ENCODE measurements at regions not wholly inside any gene's neighbourhood (a gene's known extent, or its start where the extent isn't known, plus 50 kb on each side); places are given as distances from the start of the nearest gene placed in this dataset.
"Not testable (repeated sequence)": the region's sequence is repeated elsewhere in the genome, so short reads cannot be mapped to it uniquely, and the experiment has no call there.

DNA sequence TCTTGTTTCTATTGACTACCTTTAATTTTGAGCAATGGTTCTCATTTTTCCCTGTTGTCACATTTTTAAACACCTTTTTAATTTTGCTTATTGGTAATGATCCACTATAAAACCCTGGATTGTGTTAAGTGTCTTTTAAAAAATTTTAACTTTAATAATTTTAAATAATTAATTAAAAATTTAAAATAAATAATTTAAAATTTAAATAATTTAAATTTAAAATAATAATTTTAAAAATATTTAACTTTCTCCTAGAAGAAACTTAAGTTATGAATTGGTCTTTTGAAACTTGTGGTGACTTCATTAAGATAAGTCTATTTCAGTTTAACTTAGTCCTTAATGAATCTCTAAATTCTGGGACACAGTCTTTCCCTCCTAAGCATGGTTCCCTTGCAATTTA, 566.3 kb upstream of the GALNTL6 start:
- Histone ChIP-seq H3K4me1 (no peaks in the 10 kb centered on the region), H3K27ac (no peak overlapping the region), H3K4me3 (no peak overlapping the region), H3K9me3 (peaks cover 0 to 20% (median 0%) of the 10 kb centered on the region in 11 donors), H3K36me3 (no peaks in the 10 kb centered on the region), H3K27me3 (no peaks in the 10 kb centered on the region)
- ATAC-seq (no peak), DNase-seq (no peak)
- TF ChIP-seq, protein P1, sequence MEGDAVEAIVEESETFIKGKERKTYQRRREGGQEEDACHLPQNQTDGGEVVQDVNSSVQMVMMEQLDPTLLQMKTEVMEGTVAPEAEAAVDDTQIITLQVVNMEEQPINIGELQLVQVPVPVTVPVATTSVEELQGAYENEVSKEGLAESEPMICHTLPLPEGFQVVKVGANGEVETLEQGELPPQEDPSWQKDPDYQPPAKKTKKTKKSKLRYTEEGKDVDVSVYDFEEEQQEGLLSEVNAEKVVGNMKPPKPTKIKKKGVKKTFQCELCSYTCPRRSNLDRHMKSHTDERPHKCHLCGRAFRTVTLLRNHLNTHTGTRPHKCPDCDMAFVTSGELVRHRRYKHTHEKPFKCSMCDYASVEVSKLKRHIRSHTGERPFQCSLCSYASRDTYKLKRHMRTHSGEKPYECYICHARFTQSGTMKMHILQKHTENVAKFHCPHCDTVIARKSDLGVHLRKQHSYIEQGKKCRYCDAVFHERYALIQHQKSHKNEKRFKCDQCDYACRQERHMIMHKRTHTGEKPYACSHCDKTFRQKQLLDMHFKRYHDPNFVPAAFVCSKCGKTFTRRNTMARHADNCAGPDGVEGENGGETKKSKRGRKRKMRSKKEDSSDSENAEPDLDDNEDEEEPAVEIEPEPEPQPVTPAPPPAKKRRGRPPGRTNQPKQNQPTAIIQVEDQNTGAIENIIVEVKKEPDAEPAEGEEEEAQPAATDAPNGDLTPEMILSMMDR (IDR thresholded peaks at IDR 0.05), result no peak
- intact Hi-C loops (cut with DNase I), result no loop called here

DNA sequence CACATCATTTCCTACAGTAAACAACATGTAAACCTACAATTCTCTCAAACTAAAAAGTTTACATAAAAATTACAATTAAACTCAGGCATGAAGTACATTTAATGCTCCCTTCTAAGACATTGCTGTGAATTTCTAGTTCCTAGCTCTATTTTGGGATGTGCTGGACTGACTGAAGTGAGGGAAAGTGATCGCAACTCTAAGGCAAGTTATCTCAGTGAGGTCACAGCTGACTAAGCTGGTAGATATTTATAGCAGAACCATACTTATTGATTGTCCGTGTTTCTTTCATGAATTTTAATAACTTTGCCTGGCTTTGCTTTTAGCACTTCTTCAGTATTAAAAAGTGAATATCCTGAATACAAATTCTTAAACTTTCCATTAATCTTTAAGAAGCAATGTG, 570.4 kb upstream of the GALNTL6 start:
- no peaks in the 10 kb centered on the region for H3K36me3 ChIP-seq
- intact Hi-C loops (cut with DNase I), result no loop called here
- H3K9me3 ChIP-seq, result peaks cover 0 to 4% (median 0%) of the 10 kb centered on the region in 11 donors
- no peak for ATAC-seq
- H3K27me3 ChIP-seq, result no peaks in the 10 kb centered on the region
- TF ChIP-seq, protein P1 (IDR thresholded peaks at IDR 0.05), result no peak
- DNase-seq, result no peak
- no peak overlapping the region for H3K4me3 ChIP-seq
- H3K27ac ChIP-seq, result no peak overlapping the region
- 24 to 35% methylated on average over 2 of the region's 2 CpGs for WGBS, 2 donors
- H3K4me1 ChIP-seq, result no peaks in the 10 kb centered on the region

DNA sequence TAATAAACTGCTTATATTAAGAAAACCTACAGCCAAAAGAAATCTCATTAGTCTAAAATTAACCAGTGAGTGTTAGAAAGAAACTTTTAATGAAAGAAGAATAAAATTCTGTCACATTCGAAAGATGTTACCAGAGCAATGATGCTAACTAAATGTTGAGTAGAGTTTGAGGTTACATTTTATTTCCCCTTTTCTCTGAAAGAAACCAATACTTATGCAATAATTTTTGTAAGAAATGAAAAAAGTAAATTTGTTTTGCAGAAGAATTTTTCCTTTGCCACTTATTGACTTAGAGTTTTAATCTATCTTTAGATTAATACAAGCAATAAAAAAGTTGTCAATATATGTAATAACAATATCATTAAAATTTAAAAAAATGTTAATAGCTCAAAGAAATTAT, 574.0 kb upstream of the GALNTL6 start:
- DNase-seq, result no peak
- WGBS, 2 donors, result 74% methylated on average over 1 of the region's 1 CpG
- Histone ChIP-seq H3K27ac (no peak overlapping the region), H3K27me3 (no peaks in the 10 kb centered on the region), H3K4me3 (no peak overlapping the region), H3K9me3 (no peaks in the 10 kb centered on the region), H3K36me3 (no peaks in the 10 kb centered on the region), H3K4me1 (no peaks in the 10 kb centered on the region)
- intact Hi-C loops (cut with DNase I), result no loop called here
- ATAC-seq, result no peak
- TF ChIP-seq, protein P1 (IDR thresholded peaks at IDR 0.05), result no peak

DNA sequence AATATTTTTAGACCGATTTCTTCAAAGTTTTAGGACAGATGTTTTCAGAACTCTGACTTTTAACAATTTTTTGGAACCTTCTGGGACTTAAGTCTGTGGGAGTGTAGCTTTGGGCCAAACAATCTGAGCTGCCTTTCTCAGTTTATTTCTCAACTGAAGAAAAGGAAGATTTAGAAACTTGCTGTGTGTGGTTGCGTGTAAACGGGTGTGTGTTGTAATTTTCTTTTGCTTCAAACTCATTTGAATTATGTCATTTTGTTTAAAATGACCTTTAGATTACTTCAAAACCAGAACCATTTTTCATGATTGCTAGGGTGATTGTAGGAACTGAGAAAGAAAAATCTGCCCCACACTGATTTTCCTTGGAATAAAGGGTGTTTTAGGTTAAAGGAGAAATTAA, 577.7 kb upstream of the GALNTL6 start:
- H3K9me3 ChIP-seq, result no peaks in the 10 kb centered on the region
- no peak overlapping the region for H3K4me3 ChIP-seq
- ATAC-seq (no peak), DNase-seq (no peak)
- no peaks in the 10 kb centered on the region for H3K36me3 ChIP-seq
- no peak overlapping the region for H3K27ac ChIP-seq
- H3K27me3 ChIP-seq, result no peaks in the 10 kb centered on the region
- no peaks in the 10 kb centered on the region for H3K4me1 ChIP-seq
- intact Hi-C loops (cut with DNase I), result no loop called here
- TF ChIP-seq, protein P1 (IDR thresholded peaks at IDR 0.05), result no peak
- WGBS, 2 donors, result 62 to 68% methylated on average over 3 of the region's 3 CpGs

DNA sequence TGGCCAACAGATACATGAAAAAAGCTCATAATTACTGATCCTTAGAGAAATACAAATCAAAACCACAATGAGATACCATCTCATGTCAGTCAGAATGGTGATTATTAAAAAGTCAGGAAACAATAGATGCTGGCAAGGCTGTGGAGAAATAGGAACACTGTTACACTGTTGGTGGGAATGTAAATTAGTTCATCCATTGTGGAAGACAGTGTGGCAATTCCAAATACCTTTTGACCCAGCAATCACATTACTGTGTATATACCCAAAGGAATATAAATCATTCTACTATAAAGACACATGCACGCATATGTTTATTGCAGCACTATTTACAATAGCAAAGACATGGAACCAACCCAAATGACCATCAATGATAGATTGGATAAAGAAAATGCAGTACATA, 583.9 kb upstream of the GALNTL6 start:
- H3K27ac ChIP-seq; DNase-seq; H3K4me3 ChIP-seq; ATAC-seq; H3K4me1 ChIP-seq; H3K27me3 ChIP-seq; intact Hi-C loops (cut with DNase I); H3K36me3 ChIP-seq; H3K9me3 ChIP-seq: not testable (repeated sequence)
- 95 to 100% methylated on average over 1 of the region's 1 CpG for WGBS, 2 donors

Measured in heart right ventricle (tissue), 16 donors.